Keratinocyte (primary cell): ENCODE measurements at regions not wholly inside any gene's neighbourhood (a gene's known extent, or its start where the extent isn't known, plus 50 kb on each side); places are given as distances from the start of the nearest gene placed in this dataset.

ENCODE experiments used
- DNase-seq: peaks from one replicate; pipeline ENCODE4 v3.0.0-alpha.2; 2011; ENCODE audit warnings: low read depth, missing footprints, low spot score
- FAIRE-seq: peaks from 2 replicates; lab custom pipeline; 2011; peaks lifted over from hg19 to GRCh38; lab: Jason Lieb, UNC
- H2AFZ ChIP-seq: 2 replicates; pipeline ENCODE4 v1.6.0; 2012; ENCODE audit warnings: low read length, control low read depth, inconsistent platforms; ENCODE audit not compliant: control insufficient read depth
- H3K27ac ChIP-seq: 2 replicates; pipeline ENCODE4 v1.5.1; 2011; ENCODE audit warnings: low read length; ENCODE audit not compliant: control insufficient read depth, insufficient read depth
- H3K27me3 ChIP-seq: 3 replicates; pipeline ENCODE4 v1.6.0; 2011; ENCODE audit warnings: low read length; ENCODE audit not compliant: control insufficient read depth, insufficient read depth; ENCODE audit errors: extremely low read depth
- H3K36me3 ChIP-seq, 2 experiments: 2 replicates in 1 of 2; 3 replicates in 1 of 2; pipeline ENCODE4 v1.5.1; 2011; ENCODE audit warnings: low read length in 2 of 2, mild to moderate bottlenecking in 1 of 2; ENCODE audit not compliant: control insufficient read depth in 2 of 2, insufficient read depth in 2 of 2; ENCODE audit errors: extremely low read depth in 1 of 2
- H3K4me1 ChIP-seq: 3 replicates; pipeline ENCODE4 v1.5.1; 2011; ENCODE audit warnings: low read length; ENCODE audit not compliant: control insufficient read depth, insufficient read depth; ENCODE audit errors: extremely low read depth
- H3K4me2 ChIP-seq: 3 replicates; pipeline ENCODE4 v1.6.0; 2011; ENCODE audit warnings: low read depth, low read length; ENCODE audit not compliant: control insufficient read depth, insufficient read depth; ENCODE audit errors: extremely low read depth
- H3K4me3 ChIP-seq, 3 experiments: fragments of 200-600 bp in 1 of 3; sonication (generic) in 1 of 3; 2 replicates in 2 of 3; 3 replicates in 1 of 3; pipeline ENCODE4 v1.5.1; 2011 to 2016; ENCODE audit warnings: low read length in 3 of 3, mild to moderate bottlenecking in 3 of 3, control low read depth in 2 of 3, inconsistent platforms in 1 of 3, low read depth in 1 of 3, mixed read lengths in 1 of 3, mixed run types in 1 of 3, moderate library complexity in 1 of 3; ENCODE audit not compliant: control insufficient read depth in 2 of 3, insufficient read depth in 2 of 3; ENCODE audit errors: extremely low read depth in 1 of 3
- H3K79me2 ChIP-seq: 2 replicates; pipeline ENCODE4 v1.6.0; 2012; ENCODE audit warnings: low read length; ENCODE audit not compliant: control insufficient read depth, insufficient read depth
- H3K9ac ChIP-seq: 3 replicates; pipeline ENCODE4 v1.6.0; 2011; ENCODE audit warnings: low read length; ENCODE audit not compliant: control insufficient read depth, insufficient read depth; ENCODE audit errors: extremely low read depth
- H3K9me1 ChIP-seq: 3 replicates; pipeline ENCODE4 v1.6.0; 2011; ENCODE audit warnings: low read length; ENCODE audit not compliant: control insufficient read depth, insufficient read depth; ENCODE audit errors: extremely low read depth
- H3K9me3 ChIP-seq: 2 replicates; pipeline ENCODE4 v1.5.1; 2012; ENCODE audit warnings: low read depth, low read length; ENCODE audit not compliant: control insufficient read depth
- H4K20me1 ChIP-seq: 3 replicates; pipeline ENCODE4 v1.6.0; 2011; ENCODE audit warnings: low read length; ENCODE audit not compliant: control insufficient read depth, insufficient read depth; ENCODE audit errors: extremely low read depth
- CTCF ChIP-seq, 3 experiments: IDR thresholded peaks in 1 of 3; conservative IDR thresholded peaks in 1 of 3; optimal IDR thresholded peaks in 1 of 3; 2 replicates in 2 of 3; 3 replicates in 1 of 3; pipeline versions ENCODE3 to v1.5.1; 2011; ENCODE audit warnings: low read length in 3 of 3, mild to moderate bottlenecking in 3 of 3, moderate library complexity in 2 of 3, control low read depth in 1 of 3, inconsistent platforms in 1 of 3; ENCODE audit not compliant: insufficient read depth in 2 of 3; ENCODE audit errors: extremely low read depth in 1 of 3
- EZH2 ChIP-seq: IDR thresholded peaks from one replicate; pipeline ENCODE4 v1.6.1; 2012; ENCODE audit warnings: inconsistent platforms, mild to moderate bottlenecking, low read length, moderate library complexity
- dilution Hi-C: fragments of 300-500 bp; cut with MboI; formaldehyde crosslinking; loops from one replicate; pipeline ENCODE4 v1.7.0; 2020; ENCODE audit warnings: low sequenced_read_pairs; ENCODE audit not compliant: extremely low pct_ligation_motif_present

GRCh38 chr6:54578261-54578660, 268.3 kb upstream of the FAM83B start:
- Histone ChIP-seq H3K4me1 (no peaks in the 10 kb centered on the region), H3K4me3 (no peak overlapping the region), H3K27me3 (no peaks in the 10 kb centered on the region), H4K20me1 (no peaks in the 10 kb centered on the region), H2AFZ (peak overlapping the region; percentile 3), H3K36me3 (no peaks in the 10 kb centered on the region), H3K9me3 (no peaks in the 10 kb centered on the region), H3K9ac (no peak overlapping the region), H3K27ac (no peak overlapping the region), H3K4me2 (no peak overlapping the region), H3K79me2 (no peaks in the 10 kb centered on the region), H3K9me1 (no peaks in the 10 kb centered on the region)
- TF ChIP-seq EZH2 = no peak
- TF ChIP-seq CTCF (optimal IDR thresholded peaks at IDR 0.05 in 1 of 3, IDR thresholded peaks at IDR 0.05 in 1 of 3, conservative IDR thresholded peaks at IDR 0.05 in 1 of 3; ENCODE audit: extremely low read depth in 1 of 3, insufficient read depth in 2 of 3, low read length in 3 of 3) = no peak
- dilution Hi-C loops = no loop called here
- no peak for FAIRE-seq
- no peak for DNase-seq

- no peak overlapping the region for H3K27ac ChIP-seq
- H2AFZ ChIP-seq = no peak overlapping the region
- FAIRE-seq (no peak), DNase-seq (no peak)
- no peaks in the 10 kb centered on the region for H3K9me1 ChIP-seq
- TF ChIP-seq CTCF (optimal IDR thresholded peaks at IDR 0.05 in 1 of 3, IDR thresholded peaks at IDR 0.05 in 1 of 3, conservative IDR thresholded peaks at IDR 0.05 in 1 of 3; ENCODE audit: extremely low read depth in 1 of 3, insufficient read depth in 2 of 3, low read length in 3 of 3) (no peak), EZH2 (no peak)
- no peaks in the 10 kb centered on the region for H3K9me3 ChIP-seq
- H3K4me1 ChIP-seq = no peaks in the 10 kb centered on the region
- H3K27me3 ChIP-seq = no peaks in the 10 kb centered on the region
- no peak overlapping the region for H3K4me3 ChIP-seq
- no peak overlapping the region for H3K9ac ChIP-seq
- no peaks in the 10 kb centered on the region for H4K20me1 ChIP-seq
- no peaks in the 10 kb centered on the region for H3K36me3 ChIP-seq
- H3K4me2 ChIP-seq = no peak overlapping the region
- no peaks in the 10 kb centered on the region for H3K79me2 ChIP-seq
- dilution Hi-C loops = no loop called here
Measured at GRCh38 chr6:54579011-54579410, 267.6 kb upstream of the FAM83B start.
